GM19452 (cell line): ENCODE measurements at regions not wholly inside any gene's neighbourhood (a gene's known extent, or its start where the extent isn't known, plus 50 kb on each side); places are given as distances from the start of the nearest gene placed in this dataset.
"Not testable (repeated sequence)": the region's sequence is repeated elsewhere in the genome, so short reads cannot be mapped to it uniquely, and the experiment has no call there.

ENCODE experiments used
- ATAC-seq: cut with Tn5 transposase; IDR thresholded peaks from one replicate; pipeline ENCODE4 v1.9.1; 2021; ENCODE audit not compliant: unreplicated experiment

GRCh38 chr10:108078263-108078662 lies 913.8 kb upstream of the SORCS1 start:
- ATAC-seq: no peak

- ATAC-seq: no peak
These were observed 908.0 kb upstream of the SORCS1 start for GRCh38 chr10:108072466-108072865.

- ATAC-seq: no peak
These were observed 906.3 kb upstream of the SORCS1 start for GRCh38 chr10:108070789-108071188.

GRCh38 chr10:108069096-108069495 lies 904.6 kb upstream of the SORCS1 start:
- ATAC-seq: no peak

GRCh38 chr10:108064746-108065260 lies 900.3 kb upstream of the SORCS1 start:
- no peak for ATAC-seq

GRCh38 chr10:108060246-108060645 lies 895.7 kb upstream of the SORCS1 start:
- no peak for ATAC-seq

- ATAC-seq: no peak
These were observed 891.0 kb upstream of the SORCS1 start for GRCh38 chr10:108055506-108055905.

DNA sequence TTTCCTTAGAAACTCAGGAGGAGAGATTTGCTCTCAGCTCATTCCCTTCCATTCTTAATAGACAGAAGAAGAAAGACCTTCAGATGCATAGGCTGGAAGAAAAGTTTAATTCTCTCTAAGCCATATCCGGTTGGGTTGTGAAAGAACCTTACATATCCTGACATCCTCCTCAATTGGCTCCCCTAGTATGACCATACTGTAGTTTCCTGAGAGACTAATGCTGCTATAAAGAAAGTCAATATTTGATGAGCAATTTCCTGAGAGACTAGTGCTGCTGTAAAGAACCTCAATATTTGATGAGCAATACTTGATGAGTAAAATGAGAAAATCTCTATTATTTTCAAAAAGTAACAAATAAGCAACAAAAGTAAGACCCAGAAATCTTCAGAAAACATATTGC lies 888.5 kb upstream of the SORCS1 start:
- ATAC-seq: no peak

DNA sequence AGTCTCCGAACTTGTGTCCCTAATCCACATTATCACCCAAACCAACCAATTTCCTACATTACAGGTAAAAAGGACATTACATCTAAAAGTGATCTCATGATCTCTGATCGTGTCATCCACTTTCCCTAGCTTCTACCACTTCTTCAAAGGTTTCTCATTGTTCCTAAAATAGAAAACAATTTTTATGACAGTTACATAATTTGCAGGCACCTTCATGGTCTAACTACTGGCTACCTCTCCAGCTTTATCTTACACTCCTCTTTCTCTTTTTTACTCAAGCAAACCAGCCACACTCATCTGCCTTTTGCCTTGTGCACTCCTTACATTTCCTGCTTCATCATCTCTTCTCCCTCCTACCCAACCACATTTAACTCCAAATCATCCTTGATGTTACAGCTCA lies 886.7 kb upstream of the SORCS1 start:
- no peak for ATAC-seq

DNA sequence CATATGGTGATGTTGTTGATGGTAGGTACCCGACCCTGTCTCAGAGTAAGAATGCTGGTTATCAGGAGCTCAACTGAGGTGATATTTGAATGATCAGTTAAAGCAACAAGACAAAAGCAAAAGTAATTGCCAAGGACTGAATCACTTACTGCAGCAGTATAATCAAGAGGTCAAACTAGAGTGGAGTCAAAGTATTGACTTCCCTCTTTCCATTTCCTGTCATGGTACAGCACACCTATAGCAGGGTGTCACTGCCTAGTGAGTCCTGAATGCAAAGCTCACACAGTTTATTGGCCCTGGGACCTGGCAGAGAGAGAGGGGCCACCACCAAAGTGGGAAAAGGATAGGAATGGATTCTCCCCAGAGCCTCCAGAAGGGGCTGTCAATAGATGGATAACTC lies 886.1 kb upstream of the SORCS1 start:
- no peak for ATAC-seq

DNA sequence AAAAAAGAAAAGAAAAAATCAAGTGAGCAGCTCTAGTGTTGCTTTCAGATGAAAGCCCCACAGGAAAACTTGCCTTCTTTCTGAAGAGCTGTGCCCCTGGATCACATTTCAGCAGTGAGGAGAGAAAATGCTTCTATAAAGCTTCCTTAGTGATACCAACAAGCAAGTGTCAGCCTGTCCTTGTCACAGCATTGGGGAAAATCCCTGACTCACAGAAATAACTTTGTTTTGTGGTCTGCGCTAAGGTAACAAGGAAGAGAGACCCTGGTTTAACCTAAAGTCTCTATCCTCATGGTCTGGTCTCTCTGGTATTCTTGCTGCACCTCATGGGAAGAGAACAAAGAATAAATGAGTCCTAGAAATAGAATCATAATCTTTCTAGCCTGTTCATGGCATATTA lies 885.2 kb upstream of the SORCS1 start:
- no peak for ATAC-seq

- ATAC-seq: no peak
These were observed 884.4 kb upstream of the SORCS1 start for GRCh38 chr10:108048898-108049297.

DNA sequence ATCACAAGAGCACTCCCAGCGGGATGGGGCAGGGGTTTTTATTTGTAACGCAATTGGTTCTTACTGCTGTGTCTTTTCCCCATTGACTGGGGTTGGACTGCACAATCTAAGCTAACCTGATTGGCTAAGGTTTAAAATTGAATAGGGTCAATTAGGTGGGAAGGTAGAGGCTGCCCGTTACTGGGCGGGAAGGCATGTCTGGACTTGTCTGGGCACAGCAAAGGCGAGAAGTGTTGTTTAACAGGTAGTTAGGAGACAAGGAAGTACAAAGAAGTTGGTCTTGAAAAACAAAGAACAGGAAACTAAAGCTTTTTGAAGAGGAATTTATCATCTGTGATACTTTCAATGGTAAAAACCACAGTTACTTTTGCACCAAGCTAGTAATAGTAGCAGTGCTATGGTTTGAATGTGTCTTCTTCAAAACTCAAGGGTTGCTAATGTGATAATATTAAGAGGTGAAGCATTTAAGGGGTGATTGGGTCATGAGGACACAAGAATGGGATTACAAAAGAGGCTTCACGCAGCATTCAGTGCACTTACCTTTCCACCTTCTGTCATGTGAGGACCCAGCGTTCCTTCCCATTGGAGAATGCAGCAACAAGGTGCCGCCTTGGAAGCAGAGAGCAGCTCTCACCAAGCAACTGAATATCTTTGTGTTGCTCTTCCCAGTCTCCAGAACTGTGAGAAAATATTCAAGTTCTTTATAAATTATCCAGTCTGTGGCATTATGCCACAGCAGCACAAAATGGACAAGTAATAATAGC lies 875.5 kb upstream of the SORCS1 start:
- ATAC-seq: no peak

DNA sequence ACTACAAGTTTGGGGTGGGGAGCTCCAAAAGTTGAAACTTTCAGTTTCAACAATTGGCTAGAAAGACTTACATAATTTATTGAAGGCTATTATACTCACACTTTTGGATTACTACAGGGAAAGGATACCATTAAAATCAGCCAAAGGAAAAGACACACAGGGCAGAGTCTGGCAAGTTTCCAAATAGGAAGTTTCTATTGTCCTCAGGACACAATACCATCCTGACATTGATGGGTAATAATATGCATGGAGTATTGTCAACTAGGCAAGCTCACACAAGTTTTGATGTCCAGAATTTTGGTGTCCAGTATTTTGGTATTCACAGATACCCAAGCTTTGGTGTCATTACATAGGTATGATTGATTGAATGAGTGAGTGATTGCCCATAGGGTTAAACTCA lies 872.6 kb upstream of the SORCS1 start:
- no peak for ATAC-seq

DNA sequence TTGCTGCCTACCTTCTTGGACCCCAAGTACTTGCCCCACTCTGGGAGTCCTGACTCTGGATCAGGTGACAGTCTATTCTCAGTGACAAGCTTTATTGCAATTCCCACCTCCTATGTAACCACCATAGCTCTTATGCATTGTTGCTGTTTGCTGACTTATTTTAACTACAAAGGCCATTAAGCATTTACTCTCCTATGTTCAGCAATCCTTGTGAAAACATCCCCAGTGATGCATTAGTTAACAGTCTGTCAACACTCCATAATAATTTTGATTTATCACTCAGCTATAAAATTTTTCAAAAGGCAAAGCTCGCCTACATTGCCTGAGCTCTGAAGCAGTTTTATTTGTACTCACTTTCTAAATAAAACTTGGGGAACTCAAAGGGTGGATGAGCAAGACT lies 871.8 kb upstream of the SORCS1 start:
- no peak for ATAC-seq

DNA sequence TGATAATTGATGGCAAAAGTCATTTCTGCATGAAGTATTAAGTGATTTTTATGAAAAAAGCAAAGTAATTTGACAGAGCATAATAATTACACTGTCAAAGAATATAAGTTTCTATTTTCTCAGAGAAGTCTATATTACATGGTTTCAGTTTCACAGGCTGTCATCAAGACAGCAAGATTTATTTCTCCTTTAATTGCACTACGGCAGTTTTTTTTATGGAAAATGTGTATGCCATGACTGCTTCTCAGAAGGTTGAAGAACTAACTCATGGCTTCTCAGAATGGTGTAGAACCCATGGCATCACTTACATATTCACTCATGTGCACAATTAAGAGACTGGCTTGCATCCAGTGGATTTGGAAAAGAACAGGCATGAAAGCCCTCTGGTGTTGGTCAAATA lies 870.3 kb upstream of the SORCS1 start:
- ATAC-seq: no peak

DNA sequence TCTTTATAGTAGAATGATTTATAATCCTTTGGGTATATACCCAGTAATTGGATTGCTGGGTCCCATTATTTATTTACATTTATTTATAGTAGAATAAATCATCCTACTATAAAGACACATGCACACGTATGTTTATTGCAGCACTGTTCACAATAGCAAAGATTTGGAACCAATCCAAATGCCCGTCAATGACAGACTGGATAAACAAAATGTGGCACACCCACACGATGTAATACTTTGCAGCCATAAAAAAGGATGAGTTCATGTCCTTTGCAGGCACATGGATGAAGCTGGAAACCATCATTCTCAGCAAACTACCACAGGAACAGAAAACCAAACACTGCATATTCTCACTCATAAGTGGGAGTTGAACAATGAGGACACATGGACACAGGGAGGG lies 869.0 kb upstream of the SORCS1 start:
- ATAC-seq: not testable (repeated sequence)

DNA sequence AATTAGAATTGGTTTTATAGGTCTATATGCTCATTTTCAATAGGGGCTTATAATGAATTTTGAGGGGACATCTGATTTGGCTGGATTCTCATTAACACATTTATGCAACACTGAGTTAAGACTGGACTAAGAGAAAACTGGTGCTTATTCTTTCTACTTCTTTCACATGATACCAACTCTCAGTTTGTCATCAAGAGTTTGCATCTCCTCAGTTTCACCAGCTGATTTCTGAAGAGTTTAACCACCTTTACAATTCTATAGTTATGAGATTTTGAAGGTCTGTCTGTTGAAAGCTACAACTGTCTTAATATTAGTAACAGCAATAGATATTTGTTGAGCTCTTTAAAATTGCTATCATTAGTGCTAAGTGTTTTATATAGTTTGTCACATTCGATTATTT lies 867.0 kb upstream of the SORCS1 start:
- no peak for ATAC-seq

- peak; percentile 73 for ATAC-seq
These were observed 850.3 kb upstream of the SORCS1 start for GRCh38 chr10:108014902-108015177.

DNA sequence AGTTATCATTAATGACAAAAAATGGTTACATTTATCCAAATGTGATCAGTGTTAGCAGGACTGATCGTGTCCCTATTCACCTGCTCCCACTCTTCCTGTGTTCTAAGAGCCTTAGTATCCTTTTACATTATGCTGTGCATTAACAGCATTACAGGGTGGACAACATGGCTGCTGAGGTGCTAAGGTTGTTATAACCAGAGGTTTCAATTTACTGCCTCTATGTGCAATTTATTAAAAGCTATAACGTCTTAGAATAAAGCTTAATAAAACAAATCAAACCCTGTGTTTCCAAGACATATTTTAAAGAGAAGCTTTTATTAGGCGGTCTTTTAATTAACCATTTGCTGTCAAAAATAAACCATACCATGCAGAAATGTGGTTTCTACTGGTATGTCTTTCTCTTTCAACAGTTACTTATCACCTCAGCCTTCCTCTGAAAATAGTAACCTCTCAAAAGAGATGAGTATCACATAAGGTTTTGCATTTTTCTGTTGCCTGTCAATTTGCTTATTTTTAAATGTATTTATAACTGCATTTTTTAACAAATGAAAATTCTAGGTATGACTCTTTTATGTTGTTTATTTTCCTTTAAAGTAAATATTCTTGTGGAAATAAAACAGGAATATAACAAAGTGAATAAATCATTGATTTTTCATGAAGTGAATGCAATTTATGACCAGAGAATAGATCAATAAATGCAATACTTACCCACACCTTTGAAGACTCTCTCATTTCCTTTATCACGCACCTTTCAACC lies 849.8 kb upstream of the SORCS1 start:
- ATAC-seq: peak; percentile 55

DNA sequence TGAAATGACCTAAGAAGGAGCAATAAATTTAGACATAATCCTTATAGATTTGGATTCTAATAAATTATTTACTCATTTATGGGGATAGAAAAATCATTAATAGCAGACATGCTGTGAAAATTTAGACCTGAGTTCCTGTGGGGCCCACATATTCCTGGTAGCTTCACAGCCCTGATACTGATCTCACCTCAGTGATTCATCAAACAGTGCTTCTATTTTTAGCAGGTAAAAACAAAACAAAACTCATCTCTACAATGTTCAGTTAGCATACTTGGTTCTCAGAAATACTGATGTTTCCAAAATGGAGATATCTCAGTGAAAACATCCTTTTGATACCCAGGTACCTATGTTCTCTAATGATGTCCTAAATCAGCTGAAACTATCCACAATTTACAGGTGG lies 841.1 kb upstream of the SORCS1 start:
- ATAC-seq: no peak

GRCh38 chr10:108003576-108003975 lies 839.1 kb upstream of the SORCS1 start:
- no peak for ATAC-seq

- ATAC-seq: no peak
These were observed 838.6 kb upstream of the SORCS1 start for GRCh38 chr10:108003061-108003460.
